Panc1 (cell line): ENCODE measurements at regions not wholly inside any gene's neighbourhood (a gene's known extent, or its start where the extent isn't known, plus 50 kb on each side); places are given as distances from the start of the nearest gene placed in this dataset.

Source experiments
- ATAC-seq: fragments of 200-7000 bp; cut with Tn5 transposase; 2 replicates; pipeline ENCODE4 v1.9.1; 2020; ENCODE audit warnings: mild to moderate bottlenecking, moderate library complexity
- BruUV-seq: library from RNA; stranded (reverse); fragments of 400-500 nt; replicated peaks from 2 replicates; lab custom pipeline; 2021; lab: Mats Ljungman, UMichigan
- CTCF ChIA-PET: fragments of 300-600 bp; sonication (Branson Sonifier 250); formaldehyde crosslinking; loops from one replicate; lab custom pipeline; 2022; ENCODE audit warnings: antibody characterized with exemption; lab: Charles Lee
- POLR2A ChIA-PET: fragments of 300-600 bp; sonication (Branson Sonifier 250); formaldehyde crosslinking; loops from one replicate; lab custom pipeline; 2022; ENCODE audit warnings: antibody characterized with exemption; lab: Charles Lee
- DNase-seq: peaks from one replicate; pipeline ENCODE4 v3.0.0-alpha.2; 2010; ENCODE audit warnings: low read depth, low spot score
- H3K27ac ChIP-seq: 2 replicates; pipeline ENCODE4 v1.5.1; 2011; ENCODE audit warnings: mild to moderate bottlenecking, low read length, inconsistent platforms
- H3K27me3 ChIP-seq: fragments of 200-500 bp; sonication (Bioruptor generic); 2 replicates; pipeline ENCODE4 v1.6.0; 2014; ENCODE audit warnings: low read length, inconsistent platforms; ENCODE audit not compliant: control insufficient read depth, insufficient read depth
- H3K36me3 ChIP-seq: fragments of 200-500 bp; sonication (Bioruptor generic); 2 replicates; pipeline ENCODE4 v1.5.1; 2014; ENCODE audit warnings: inconsistent platforms, mild to moderate bottlenecking, low read length, moderate library complexity; ENCODE audit not compliant: control insufficient read depth, insufficient read depth
- H3K4me1 ChIP-seq: 2 replicates; pipeline ENCODE4 v1.5.1; 2011; ENCODE audit warnings: inconsistent platforms, mild to moderate bottlenecking, low read length, moderate library complexity; ENCODE audit not compliant: control insufficient read depth, insufficient read depth
- H3K4me3 ChIP-seq, 2 experiments: 2 replicates each; pipeline ENCODE4 v1.5.1; 2011 to 2012; ENCODE audit warnings: low read depth in 2 of 2, low read length in 2 of 2, mild to moderate bottlenecking in 2 of 2, inconsistent platforms in 1 of 2, moderate library complexity in 1 of 2
- H3K9me3 ChIP-seq: fragments of 200-500 bp; sonication (Bioruptor generic); 2 replicates; pipeline ENCODE4 v1.5.1; 2014; ENCODE audit warnings: low read depth, mild to moderate bottlenecking, inconsistent platforms, low read length, moderate library complexity; ENCODE audit not compliant: control insufficient read depth, insufficient read depth
- CTCF ChIP-seq: fragments of 450-650 bp; IDR thresholded peaks from 2 replicates; pipeline ENCODE4 v1.5.1; 2017; ENCODE audit warnings: mild to moderate bottlenecking
- POLR2AphosphoS5 ChIP-seq: IDR thresholded peaks from 2 replicates; pipeline ENCODE4 v1.6.1; 2012; ENCODE audit warnings: mild to moderate bottlenecking, low read depth, low read length, moderate library complexity
- REST ChIP-seq, 2 experiments: IDR thresholded peaks; 2 replicates each; pipeline ENCODE4 v1.6.1; 2011 to 2012; ENCODE audit warnings: low read depth in 2 of 2, control low read depth in 1 of 2, low read length in 1 of 2, mild to moderate bottlenecking in 1 of 2, moderate library complexity in 1 of 2; ENCODE audit not compliant: insufficient read depth in 1 of 2
- SIN3A ChIP-seq: IDR thresholded peaks from 2 replicates; pipeline ENCODE4 v1.6.1; 2012; ENCODE audit warnings: low read depth, mild to moderate bottlenecking, low read length, moderate library complexity, borderline replicate concordance; ENCODE audit not compliant: insufficient read depth
- TCF7L2 ChIP-seq: IDR thresholded peaks from 2 replicates; pipeline ENCODE4 v1.6.1; 2011; ENCODE audit warnings: mild to moderate bottlenecking, low read depth, low read length, inconsistent platforms
- in situ Hi-C: cut with HindIII; loops from 2 replicates; pipeline ENCODE4 v1.10.0; 2016; ENCODE audit warnings: low sequenced_read_pairs, low pct_unique_long_range_greater_than_20kb
- intact Hi-C: fragments of 100-400 bp; cut with micrococcal nuclease; formaldehyde crosslinking; loops from one replicate; pipeline ENCODE4 v1.10.0; 2022; ENCODE audit not compliant: unreplicated experiment

GRCh38 chr1:222413436-222413835, 134.5 kb downstream of the HHIPL2 start:
- ATAC-seq (no peak), DNase-seq (no peak)
- H3K27ac ChIP-seq: no peak overlapping the region
- no peaks in the 10 kb centered on the region for H3K4me1 ChIP-seq
- ChIA-PET CTCF (no interaction called here), POLR2A (no interaction called here)
- intact Hi-C loops (no loop called here), in situ Hi-C loops (no loop called here)
- no peaks in the 10 kb centered on the region for H3K36me3 ChIP-seq
- no peak overlapping the region for H3K4me3 ChIP-seq
- peaks cover 4% of the 10 kb centered on the region; the same call in 1 of the 2 replicates for H3K27me3 ChIP-seq
- BruUV-seq: no TSS peak
- TF ChIP-seq REST (IDR thresholded peaks at IDR 0.05; ENCODE audit: insufficient read depth in 1 of 2, low read depth in 2 of 2, low read length in 1 of 2) (no peak), SIN3A (no peak), POLR2AphosphoS5 (no peak), CTCF (no peak), TCF7L2 (no peak)
- no peaks in the 10 kb centered on the region for H3K9me3 ChIP-seq

GRCh38 chr1:222404710-222405109, 143.2 kb downstream of the HHIPL2 start:
- Histone ChIP-seq H3K4me1 (no peaks in the 10 kb centered on the region), H3K27ac (no peak overlapping the region), H3K27me3 (no peaks in the 10 kb centered on the region; the same call in 1 of the 2 replicates), H3K4me3 (peak overlapping the region; percentile 3 to 39; a peak in 3 of 4 replicates), H3K9me3 (no peaks in the 10 kb centered on the region), H3K36me3 (no peaks in the 10 kb centered on the region)
- no peak for TF ChIP-seq TCF7L2
- TF ChIP-seq REST (IDR thresholded peaks at IDR 0.05; ENCODE audit: insufficient read depth in 1 of 2, low read depth in 2 of 2, low read length in 1 of 2): no peak
- no peak for TF ChIP-seq POLR2AphosphoS5
- TF ChIP-seq SIN3A: no peak
- no peak for TF ChIP-seq CTCF
- DNase-seq (no peak), ATAC-seq (no peak)
- in situ Hi-C loops: no loop called here
- POLR2A ChIA-PET: no interaction called here
- intact Hi-C loops: no loop called here
- BruUV-seq: no TSS peak
- CTCF ChIA-PET: no interaction called here
